Activated CD4-positive, alpha-beta memory T cell treated with anti-CD3 and anti-CD28 coated beads, Interleukin-2, amount 10 ng/mL, durations not matched to agents 7 days and 5 days (primary cell): ENCODE measurements at regions not wholly inside any gene's neighbourhood (a gene's known extent, or its start where the extent isn't known, plus 50 kb on each side); places are given as distances from the start of the nearest gene placed in this dataset.

Experiments used
- CTCF ChIA-PET: fragments of 350-600 bp; sonication (Branson Sonifier 250); formaldehyde crosslinking; loops from one replicate; lab custom pipeline; 2021; ENCODE audit warnings: antibody characterized with exemption, inconsistent platforms; lab: Charles Lee
- POLR2A ChIA-PET: fragments of 350-600 bp; sonication (Branson Sonifier 250); formaldehyde crosslinking; loops from one replicate; lab custom pipeline; 2021; ENCODE audit warnings: antibody characterized with exemption; lab: Charles Lee
- DNase-seq: peaks from one replicate; pipeline ENCODE4 v3.0.0-alpha.2; 2020
- H3K27ac Mint-ChIP-seq: one replicate; pipeline ENCODE4 v1.8.0; 2021; ENCODE audit warnings: mild to moderate bottlenecking, mixed read lengths
- H3K27me3 Mint-ChIP-seq: one replicate; pipeline ENCODE4 v1.8.0; 2021; ENCODE audit warnings: mixed read lengths
- H3K36me3 Mint-ChIP-seq: one replicate; pipeline ENCODE4 v1.8.0; 2021; ENCODE audit warnings: low read depth, mixed read lengths
- H3K4me1 Mint-ChIP-seq: one replicate; pipeline ENCODE4 v1.8.0; 2021; ENCODE audit warnings: mixed read lengths
- H3K4me3 Mint-ChIP-seq: one replicate; pipeline ENCODE4 v1.8.0; 2021; ENCODE audit warnings: mild to moderate bottlenecking, mixed read lengths
- H3K9me3 Mint-ChIP-seq: one replicate; pipeline ENCODE4 v1.8.0; 2021; ENCODE audit warnings: mixed read lengths

DNA sequence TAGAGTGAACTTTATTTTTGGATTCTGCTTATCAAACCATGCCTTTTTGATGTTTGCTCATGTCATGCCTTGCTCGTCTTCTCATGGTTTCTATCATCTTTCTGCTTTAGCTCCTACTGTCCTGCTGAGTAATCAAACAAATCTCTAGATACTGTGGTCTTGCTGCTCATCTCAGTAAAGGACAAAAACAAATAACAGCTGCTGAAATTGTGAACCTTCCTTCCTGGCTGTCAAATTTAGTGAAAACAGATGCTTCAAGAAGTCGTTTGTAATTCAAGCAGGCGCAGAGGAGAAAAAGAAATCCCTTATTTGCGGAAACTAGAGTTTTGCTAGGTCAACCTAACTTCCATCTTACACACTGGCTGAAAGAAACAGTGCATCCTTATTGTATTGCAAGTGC, 616.1 kb upstream of the ALCAM start:
- Mint-ChIP-seq H3K4me1 (no peaks in the 10 kb centered on the region), H3K36me3 (no peaks in the 10 kb centered on the region), H3K27me3 (peaks cover 2% of the 10 kb centered on the region), H3K4me3 (no peak overlapping the region), H3K27ac (no peak overlapping the region), H3K9me3 (no peaks in the 10 kb centered on the region)
- ChIA-PET CTCF (no interaction called here), POLR2A (no interaction called here)
- no peak for DNase-seq

DNA sequence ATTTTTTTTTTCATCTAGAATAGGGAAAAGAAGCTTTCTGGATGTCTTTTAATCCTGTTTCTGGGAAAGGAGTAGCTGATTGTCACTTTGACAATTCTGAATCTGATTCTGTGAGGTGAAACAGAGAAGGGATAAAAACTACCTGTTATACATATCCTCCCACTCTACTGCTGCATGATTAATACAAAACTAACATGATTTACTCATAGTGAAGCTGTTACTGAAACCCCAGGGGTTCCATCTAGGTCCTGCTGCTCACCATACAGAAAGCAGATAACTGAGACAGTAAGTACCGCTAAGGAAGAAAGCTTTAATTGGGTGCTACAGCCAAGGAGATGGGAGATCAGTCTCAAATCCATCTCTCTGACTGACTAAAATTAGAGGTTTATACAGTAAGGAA, 610.9 kb upstream of the ALCAM start:
- no peak for DNase-seq
- Mint-ChIP-seq H3K27me3 (peaks cover 2% of the 10 kb centered on the region), H3K9me3 (no peaks in the 10 kb centered on the region), H3K36me3 (no peaks in the 10 kb centered on the region), H3K4me3 (no peak overlapping the region), H3K4me1 (no peaks in the 10 kb centered on the region), H3K27ac (no peak overlapping the region)
- POLR2A ChIA-PET = no interaction called here
- CTCF ChIA-PET = no interaction called here

DNA sequence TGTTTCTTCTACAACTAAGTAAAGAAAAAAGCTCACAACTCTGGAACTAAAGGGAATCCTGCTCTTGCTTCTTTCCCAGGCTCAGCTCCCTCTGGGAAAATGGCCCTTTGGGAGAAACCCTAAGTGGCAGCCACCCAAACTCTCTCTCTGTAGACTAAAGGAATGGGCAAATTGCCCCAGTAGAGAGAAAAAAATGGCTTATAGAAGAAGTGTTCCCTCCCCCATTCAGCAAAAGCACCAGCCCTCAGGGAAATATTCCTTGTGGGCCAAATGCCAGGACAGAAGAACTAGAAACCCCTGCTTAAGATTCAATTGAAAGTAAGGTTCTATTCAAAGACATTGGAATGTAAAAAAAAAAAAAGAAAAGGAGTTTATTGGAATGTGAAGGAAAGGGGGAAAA, 603.7 kb upstream of the ALCAM start:
- H3K36me3 Mint-ChIP-seq = no peaks in the 10 kb centered on the region
- H3K9me3 Mint-ChIP-seq = no peaks in the 10 kb centered on the region
- ChIA-PET POLR2A (no interaction called here), CTCF (no interaction called here)
- no peak for DNase-seq
- H3K4me1 Mint-ChIP-seq = no peaks in the 10 kb centered on the region
- H3K4me3 Mint-ChIP-seq = no peak overlapping the region
- H3K27ac Mint-ChIP-seq = no peak overlapping the region
- H3K27me3 Mint-ChIP-seq = no peaks in the 10 kb centered on the region

DNA sequence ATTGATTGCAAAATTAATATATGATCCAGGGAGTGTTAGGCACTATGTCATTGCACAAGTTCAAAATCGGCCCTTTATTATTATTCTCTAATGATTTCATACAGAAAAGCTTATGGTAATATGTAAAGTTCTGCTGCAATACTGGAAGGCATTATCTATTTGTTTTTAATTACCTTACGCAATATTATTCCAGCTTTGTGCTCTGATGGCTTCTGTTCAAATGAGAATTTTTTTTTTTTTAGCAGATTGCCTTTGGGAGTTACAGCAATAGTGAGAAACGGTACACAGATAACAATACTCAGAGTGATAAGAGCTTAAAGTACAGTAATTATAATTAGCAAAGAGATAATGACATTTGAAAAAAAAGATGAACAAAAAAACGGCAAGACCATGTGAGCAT, 602.2 kb upstream of the ALCAM start:
- ChIA-PET POLR2A (no interaction called here), CTCF (no interaction called here)
- H3K4me1 Mint-ChIP-seq = no peaks in the 10 kb centered on the region
- no peaks in the 10 kb centered on the region for H3K36me3 Mint-ChIP-seq
- H3K4me3 Mint-ChIP-seq = no peak overlapping the region
- no peaks in the 10 kb centered on the region for H3K27me3 Mint-ChIP-seq
- no peak for DNase-seq
- H3K9me3 Mint-ChIP-seq = no peaks in the 10 kb centered on the region
- H3K27ac Mint-ChIP-seq = no peak overlapping the region

DNA sequence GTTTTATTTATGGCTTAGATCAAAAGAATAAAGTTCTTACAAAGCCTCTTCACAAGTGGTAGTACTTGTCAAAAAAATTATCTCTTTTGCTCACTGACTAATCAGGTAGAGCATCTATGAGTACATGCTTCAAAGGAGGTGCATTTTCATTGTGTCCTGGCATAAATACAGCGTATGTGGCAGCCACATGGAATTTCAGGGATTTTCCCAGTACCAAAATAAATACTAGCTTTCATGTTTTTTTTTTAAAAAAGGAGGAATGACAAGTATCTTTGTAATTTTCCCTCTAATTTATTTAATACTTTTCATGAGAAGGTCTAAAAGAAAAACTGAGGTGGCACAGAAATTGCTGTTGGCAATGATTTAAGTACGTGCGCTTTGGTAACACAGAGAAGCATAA, 597.8 kb upstream of the ALCAM start:
- Mint-ChIP-seq H3K4me1 (no peaks in the 10 kb centered on the region), H3K27me3 (no peaks in the 10 kb centered on the region), H3K27ac (no peak overlapping the region), H3K4me3 (no peak overlapping the region), H3K9me3 (no peaks in the 10 kb centered on the region), H3K36me3 (no peaks in the 10 kb centered on the region)
- ChIA-PET POLR2A (no interaction called here), CTCF (no interaction called here)
- DNase-seq = no peak

DNA sequence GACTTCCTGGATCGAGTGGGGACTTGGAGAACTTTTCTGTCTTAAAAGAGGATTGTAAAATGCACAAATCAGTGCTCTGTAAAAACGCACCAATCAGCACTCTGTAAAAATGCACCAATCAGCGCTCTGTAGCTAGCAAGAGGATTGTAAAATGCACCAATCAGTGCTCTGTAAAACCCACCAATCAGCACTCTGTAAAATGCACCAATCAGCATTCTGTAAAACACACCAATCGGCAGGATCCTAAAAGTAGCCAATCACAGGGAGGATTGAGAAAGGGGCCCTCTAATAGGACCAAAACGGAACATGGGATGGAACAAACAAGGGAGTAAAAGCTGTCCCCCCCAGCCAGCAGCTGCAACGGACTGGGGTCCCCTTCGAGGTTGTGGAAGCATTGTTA, 587.4 kb upstream of the ALCAM start:
- Mint-ChIP-seq H3K4me3 (no peak overlapping the region), H3K27ac (no peak overlapping the region), H3K36me3 (no peaks in the 10 kb centered on the region), H3K27me3 (no peaks in the 10 kb centered on the region), H3K4me1 (no peaks in the 10 kb centered on the region), H3K9me3 (no peaks in the 10 kb centered on the region)
- no peak for DNase-seq
- ChIA-PET POLR2A (no interaction called here), CTCF (no interaction called here)

DNA sequence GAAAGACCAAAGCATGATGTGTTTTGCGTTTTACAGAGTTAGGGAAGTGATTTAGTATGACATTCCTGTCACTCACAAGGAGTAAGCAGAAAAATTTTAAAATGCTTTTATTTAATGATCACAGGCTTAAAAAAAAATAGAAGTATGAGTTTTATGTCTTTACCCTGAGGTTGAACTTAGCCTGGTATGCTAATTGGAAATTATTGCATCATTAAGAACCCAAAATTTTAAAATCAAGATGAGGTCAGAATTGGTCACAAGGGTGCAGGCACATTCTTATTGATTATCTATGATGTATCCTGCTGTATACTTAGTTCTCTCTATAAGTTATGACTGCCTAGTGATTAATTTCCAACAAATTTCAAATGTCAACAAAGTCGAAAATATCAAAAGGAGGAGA, 585.6 kb upstream of the ALCAM start:
- ChIA-PET CTCF (no interaction called here), POLR2A (no interaction called here)
- Mint-ChIP-seq H3K36me3 (no peaks in the 10 kb centered on the region), H3K4me1 (no peaks in the 10 kb centered on the region), H3K27ac (no peak overlapping the region), H3K27me3 (no peaks in the 10 kb centered on the region), H3K9me3 (no peaks in the 10 kb centered on the region), H3K4me3 (no peak overlapping the region)
- no peak for DNase-seq

DNA sequence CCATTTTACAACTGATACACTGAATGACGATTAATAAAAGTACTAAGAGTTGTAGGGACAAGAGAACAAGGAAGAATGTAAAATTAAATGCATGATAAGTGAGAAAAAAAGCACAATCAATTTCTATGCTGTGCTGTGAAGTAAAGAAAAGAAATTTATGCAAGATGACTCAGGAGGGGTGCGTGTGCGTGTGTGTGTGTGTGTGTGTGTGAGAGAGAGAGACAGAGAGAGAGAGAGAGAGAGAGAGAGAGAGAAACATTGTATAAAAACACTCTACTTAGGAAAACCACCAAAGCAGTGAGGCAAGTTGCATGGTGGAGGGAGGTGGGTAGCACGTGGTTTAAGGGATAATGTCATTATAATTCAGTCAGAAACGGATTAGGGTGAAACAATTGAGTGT, 580.8 kb upstream of the ALCAM start:
- ChIA-PET CTCF (no interaction called here), POLR2A (no interaction called here)
- no peak overlapping the region for H3K4me3 Mint-ChIP-seq
- no peaks in the 10 kb centered on the region for H3K4me1 Mint-ChIP-seq
- no peak for DNase-seq
- peaks cover 2% of the 10 kb centered on the region for H3K27me3 Mint-ChIP-seq
- no peaks in the 10 kb centered on the region for H3K9me3 Mint-ChIP-seq
- no peak overlapping the region for H3K27ac Mint-ChIP-seq
- H3K36me3 Mint-ChIP-seq = no peaks in the 10 kb centered on the region

DNA sequence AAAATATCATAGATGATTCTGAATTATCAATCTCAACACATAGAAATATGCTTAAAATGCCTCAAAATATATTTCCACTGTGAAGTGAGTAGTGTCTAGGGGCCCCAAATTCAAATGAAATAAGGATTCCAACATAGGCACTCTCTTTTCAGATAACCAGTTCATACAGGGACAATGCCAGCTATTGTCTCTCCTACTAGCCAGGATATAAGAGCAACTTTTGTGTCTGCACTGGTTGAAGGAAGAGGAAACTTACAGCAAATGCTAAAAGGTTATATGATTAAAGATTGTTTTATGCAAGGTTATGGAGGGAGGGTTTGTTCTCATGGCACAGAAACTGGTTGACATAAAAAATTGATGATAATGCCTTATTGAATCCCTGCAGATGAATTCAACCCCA, 579.4 kb upstream of the ALCAM start:
- no peak for DNase-seq
- Mint-ChIP-seq H3K4me1 (no peaks in the 10 kb centered on the region), H3K36me3 (no peaks in the 10 kb centered on the region), H3K27ac (no peak overlapping the region), H3K4me3 (no peak overlapping the region), H3K27me3 (peaks cover 2% of the 10 kb centered on the region), H3K9me3 (no peaks in the 10 kb centered on the region)
- CTCF ChIA-PET = no interaction called here
- POLR2A ChIA-PET = no interaction called here

DNA sequence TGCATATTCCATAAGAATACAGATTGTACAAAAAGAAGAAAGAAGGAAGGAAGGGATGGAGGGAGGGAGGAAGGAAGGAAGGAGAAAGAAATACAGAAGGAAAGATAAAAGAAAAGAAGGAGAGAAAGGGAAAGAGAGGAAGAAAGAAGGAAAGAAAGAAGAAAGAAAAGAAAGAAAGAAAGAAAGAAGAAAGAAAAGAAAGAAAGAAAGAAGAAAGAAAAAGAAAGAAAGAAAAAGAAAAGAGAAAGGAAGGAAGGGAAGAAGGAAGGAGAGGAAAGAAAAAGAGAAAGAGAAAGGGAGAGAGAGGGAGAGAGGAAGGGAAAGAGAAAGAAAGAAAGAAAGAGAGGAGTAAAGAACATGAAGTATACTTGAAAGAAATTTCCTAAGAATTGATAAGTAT, 577.9 kb upstream of the ALCAM start:
- Mint-ChIP-seq H3K27me3 (peaks cover 2% of the 10 kb centered on the region), H3K9me3 (no peaks in the 10 kb centered on the region), H3K4me3 (no peak overlapping the region), H3K4me1 (no peaks in the 10 kb centered on the region), H3K27ac (no peak overlapping the region), H3K36me3 (no peaks in the 10 kb centered on the region)
- no peak for DNase-seq
- POLR2A ChIA-PET = no interaction called here
- CTCF ChIA-PET = no interaction called here

DNA sequence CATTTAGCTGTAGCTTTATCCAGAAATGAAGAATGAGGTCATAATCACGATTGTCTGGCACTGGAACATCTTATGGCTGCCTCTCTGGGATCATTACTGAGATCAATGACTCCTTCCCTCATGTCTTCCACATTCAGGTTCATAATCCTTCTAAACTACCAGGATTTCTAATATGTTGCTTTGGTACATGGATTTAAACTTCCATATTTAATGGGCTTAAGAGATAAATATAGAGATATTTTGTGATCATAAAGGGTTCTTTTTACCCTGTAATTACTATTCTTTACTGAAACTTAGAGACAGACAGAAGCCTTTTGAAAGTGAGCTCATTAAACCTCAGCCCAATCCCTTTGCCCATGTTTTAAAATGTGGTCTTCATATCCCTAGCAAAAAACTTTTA, 575.4 kb upstream of the ALCAM start:
- DNase-seq = no peak
- H3K27me3 Mint-ChIP-seq = peaks cover 2% of the 10 kb centered on the region
- H3K36me3 Mint-ChIP-seq = no peaks in the 10 kb centered on the region
- ChIA-PET CTCF (no interaction called here), POLR2A (no interaction called here)
- no peaks in the 10 kb centered on the region for H3K9me3 Mint-ChIP-seq
- no peak overlapping the region for H3K4me3 Mint-ChIP-seq
- H3K27ac Mint-ChIP-seq = no peak overlapping the region
- H3K4me1 Mint-ChIP-seq = no peaks in the 10 kb centered on the region

DNA sequence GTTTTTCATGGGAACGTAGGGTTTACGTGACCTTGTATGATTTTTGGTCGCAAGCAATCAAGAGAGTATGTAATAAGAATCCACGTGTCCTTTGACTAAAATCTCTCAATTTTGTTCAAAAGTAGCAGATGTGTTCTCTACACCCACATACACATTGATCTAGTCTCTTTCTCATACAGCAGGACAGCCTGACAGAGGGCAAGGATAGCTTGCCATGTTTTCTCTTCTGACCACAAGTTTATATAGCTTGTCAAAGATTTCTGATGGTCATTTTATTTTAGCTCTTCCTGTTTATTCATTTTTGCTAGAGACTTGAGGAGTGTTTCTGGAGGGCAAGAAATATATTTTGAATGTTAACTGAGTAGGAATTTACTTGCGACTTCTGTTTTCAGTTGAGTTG, 570.2 kb upstream of the ALCAM start:
- H3K27ac Mint-ChIP-seq = no peak overlapping the region
- ChIA-PET CTCF (no interaction called here), POLR2A (no interaction called here)
- no peak for DNase-seq
- H3K4me3 Mint-ChIP-seq = no peak overlapping the region
- no peaks in the 10 kb centered on the region for H3K36me3 Mint-ChIP-seq
- H3K4me1 Mint-ChIP-seq = no peaks in the 10 kb centered on the region
- H3K9me3 Mint-ChIP-seq = no peaks in the 10 kb centered on the region
- no peaks in the 10 kb centered on the region for H3K27me3 Mint-ChIP-seq

DNA sequence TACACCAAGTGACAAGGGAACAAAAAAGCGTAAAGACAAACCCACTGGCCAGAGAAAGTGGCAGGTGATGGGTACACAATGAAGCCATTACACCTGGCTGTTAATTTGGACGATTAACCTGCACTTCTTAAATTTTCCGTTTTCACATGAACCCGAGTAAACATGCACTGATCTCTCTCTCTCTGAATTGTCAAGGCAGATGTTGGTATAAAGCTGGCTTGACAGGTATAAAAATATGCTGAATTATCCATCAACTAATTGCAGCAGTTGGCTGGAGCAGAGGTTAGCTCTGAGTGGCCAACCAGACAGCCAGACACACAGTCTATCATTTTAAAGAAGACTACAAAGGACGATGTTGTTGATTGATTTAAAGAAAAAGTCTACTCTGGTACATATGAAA, 561.7 kb upstream of the ALCAM start:
- Mint-ChIP-seq H3K36me3 (no peaks in the 10 kb centered on the region), H3K4me1 (no peaks in the 10 kb centered on the region), H3K27ac (no peak overlapping the region), H3K27me3 (no peaks in the 10 kb centered on the region), H3K9me3 (no peaks in the 10 kb centered on the region), H3K4me3 (no peak overlapping the region)
- CTCF ChIA-PET = no interaction called here
- POLR2A ChIA-PET = no interaction called here
- no peak for DNase-seq

DNA sequence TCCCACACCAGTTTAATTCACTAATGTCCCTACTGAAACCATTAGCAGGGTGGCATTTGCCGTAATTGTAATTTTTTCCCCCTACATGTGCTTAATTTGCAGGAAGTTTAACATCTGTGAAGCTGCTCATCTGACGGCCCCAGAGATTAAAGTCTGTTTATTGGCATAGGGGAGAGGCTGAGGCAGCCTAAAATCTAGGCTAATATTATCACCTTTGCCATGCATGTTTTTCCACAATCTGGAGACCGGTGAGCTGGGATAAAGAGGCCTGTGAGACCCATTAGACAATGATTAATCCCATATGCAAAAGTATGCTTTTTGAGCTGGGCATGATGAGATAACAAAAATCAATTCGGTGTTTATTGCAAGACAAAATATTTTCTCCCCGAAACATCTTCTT, 561.2 kb upstream of the ALCAM start:
- DNase-seq = no peak
- H3K36me3 Mint-ChIP-seq = no peaks in the 10 kb centered on the region
- no peaks in the 10 kb centered on the region for H3K27me3 Mint-ChIP-seq
- no peak overlapping the region for H3K27ac Mint-ChIP-seq
- ChIA-PET CTCF (no interaction called here), POLR2A (no interaction called here)
- no peaks in the 10 kb centered on the region for H3K4me1 Mint-ChIP-seq
- no peaks in the 10 kb centered on the region for H3K9me3 Mint-ChIP-seq
- no peak overlapping the region for H3K4me3 Mint-ChIP-seq

DNA sequence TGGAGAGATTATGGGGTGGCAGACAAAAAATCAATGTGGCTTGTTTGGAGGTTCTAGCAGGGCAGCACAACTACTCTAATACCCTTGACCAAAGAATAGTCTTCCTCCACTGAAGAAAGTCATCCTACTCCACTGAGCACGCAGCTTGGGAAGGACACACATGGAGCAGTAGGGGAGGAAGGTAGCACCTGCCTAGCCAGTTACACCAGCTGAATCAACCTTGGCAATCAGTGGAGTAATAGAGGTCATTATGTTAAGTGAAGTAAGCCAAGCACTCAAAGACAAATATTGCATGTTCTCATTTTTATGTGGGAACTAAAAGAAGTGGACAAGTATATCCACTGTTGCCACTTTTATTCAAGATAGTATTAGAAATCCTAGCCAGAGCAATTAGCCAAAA, 555.8 kb upstream of the ALCAM start:
- no peak overlapping the region for H3K27ac Mint-ChIP-seq
- H3K4me1 Mint-ChIP-seq = no peaks in the 10 kb centered on the region
- H3K27me3 Mint-ChIP-seq = no peaks in the 10 kb centered on the region
- H3K4me3 Mint-ChIP-seq = no peak overlapping the region
- no peak for DNase-seq
- POLR2A ChIA-PET = no interaction called here
- no peaks in the 10 kb centered on the region for H3K9me3 Mint-ChIP-seq
- CTCF ChIA-PET = no interaction called here
- H3K36me3 Mint-ChIP-seq = no peaks in the 10 kb centered on the region
